ENCODE measurements at regions not wholly inside any gene's neighbourhood (a gene's known extent, or its start where the extent isn't known, plus 50 kb on each side); places are given as distances from the start of the nearest gene placed in this dataset.

GRCh38 chr3:73225146-73225855 lies 163.8 kb downstream of the EBLN2 start:
- no peaks in the 10 kb centered on the region for H3K9me3 ChIP-seq (ENCODE audit: low read depth)
- no peaks in the 10 kb centered on the region for H3K9me2 ChIP-seq (replicated peaks; ENCODE audit: insufficient read depth)
- H3K36me3 ChIP-seq (replicated peaks; ENCODE audit: insufficient read depth, low read depth) = no peaks in the 10 kb centered on the region
- no peak overlapping the region for H3K4me3 ChIP-seq
- no peak overlapping the region for H3K4me2 ChIP-seq
- DNase-seq (ENCODE audit: low spot score) = no peak
- H3K27me3 ChIP-seq = no peaks in the 10 kb centered on the region
- H3K4me1 ChIP-seq (ENCODE audit: insufficient read depth) = no peaks in the 10 kb centered on the region
- WGBS (ENCODE audit: low lambda C conversion rate, missing lambda C conversion rate) = 85% methylated on average over 8 of the region's 8 CpGs
- no peak overlapping the region for H2AFZ ChIP-seq
- no peaks in the 10 kb centered on the region for H3K79me2 ChIP-seq
- no peak overlapping the region for H3K27ac ChIP-seq
- no peak for TF ChIP-seq EZH2 (IDR thresholded peaks at IDR 0.05; ENCODE audit: borderline replicate concordance)
- TF ChIP-seq CTCF (IDR thresholded peaks at IDR 0.05; ENCODE audit: poor library complexity) = no peak
- TF ChIP-seq EZH2phosphoT487 (IDR thresholded peaks at IDR 0.05; ENCODE audit: low read depth, severe bottlenecking, unreplicated experiment) = no peak
- H4K20me1 ChIP-seq (ENCODE audit: insufficient read depth, poor library complexity, severe bottlenecking) = no peaks in the 10 kb centered on the region

GRCh38 chr3:73225991-73226390 lies 164.5 kb downstream of the EBLN2 start:
- Histone ChIP-seq H3K79me2 (no peaks in the 10 kb centered on the region), H3K9me2 (replicated peaks; ENCODE audit: insufficient read depth) (no peaks in the 10 kb centered on the region), H3K27me3 (no peaks in the 10 kb centered on the region), H3K4me1 (ENCODE audit: insufficient read depth) (no peaks in the 10 kb centered on the region), H3K36me3 (replicated peaks; ENCODE audit: insufficient read depth, low read depth) (no peaks in the 10 kb centered on the region), H3K9me3 (ENCODE audit: low read depth) (no peaks in the 10 kb centered on the region), H3K27ac (no peak overlapping the region), H2AFZ (no peak overlapping the region), H3K4me2 (no peak overlapping the region), H3K4me3 (no peak overlapping the region), H4K20me1 (ENCODE audit: insufficient read depth, poor library complexity, severe bottlenecking) (no peaks in the 10 kb centered on the region)
- DNase-seq (ENCODE audit: low spot score) = no peak
- TF ChIP-seq CTCF (IDR thresholded peaks at IDR 0.05; ENCODE audit: poor library complexity) (no peak), EZH2 (IDR thresholded peaks at IDR 0.05; ENCODE audit: borderline replicate concordance) (no peak), EZH2phosphoT487 (IDR thresholded peaks at IDR 0.05; ENCODE audit: low read depth, severe bottlenecking, unreplicated experiment) (no peak)
- 48% methylated on average over 2 of the region's 2 CpGs for WGBS (ENCODE audit: low lambda C conversion rate, missing lambda C conversion rate)

DNA sequence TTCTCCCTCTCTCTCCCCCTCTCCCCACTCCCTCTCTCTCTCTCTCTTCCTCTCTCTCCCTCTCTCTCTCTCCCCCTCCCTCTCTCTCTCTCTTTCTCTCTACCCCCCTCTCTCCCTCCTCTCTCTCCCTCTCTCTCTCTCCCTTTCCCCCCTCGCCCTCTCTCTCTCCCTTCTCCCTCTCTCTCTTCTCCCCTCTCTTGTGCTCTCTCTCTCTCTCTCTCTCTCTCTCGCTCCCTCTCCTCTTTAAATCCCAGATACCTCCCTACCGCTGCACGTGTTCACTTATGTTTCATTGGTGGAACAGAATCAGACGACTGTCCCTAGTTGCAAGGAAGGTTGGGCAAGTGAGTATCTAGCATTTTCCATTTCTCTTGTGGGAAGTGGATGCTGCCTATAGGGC lies 166.5 kb downstream of the EBLN2 start:
- Histone ChIP-seq H3K79me2 (no peaks in the 10 kb centered on the region), H3K27me3 (no peaks in the 10 kb centered on the region), H2AFZ (no peak overlapping the region), H3K27ac (no peak overlapping the region), H3K9me3 (ENCODE audit: low read depth) (no peaks in the 10 kb centered on the region), H3K4me3 (no peak overlapping the region), H3K4me1 (ENCODE audit: insufficient read depth) (no peaks in the 10 kb centered on the region), H4K20me1 (ENCODE audit: insufficient read depth, poor library complexity, severe bottlenecking) (no peaks in the 10 kb centered on the region), H3K9me2 (replicated peaks; ENCODE audit: insufficient read depth) (no peaks in the 10 kb centered on the region), H3K36me3 (replicated peaks; ENCODE audit: insufficient read depth, low read depth) (no peaks in the 10 kb centered on the region), H3K4me2 (no peak overlapping the region)
- no peak for DNase-seq (ENCODE audit: low spot score)
- 80% methylated on average over 4 of the region's 5 CpGs for WGBS (ENCODE audit: low lambda C conversion rate, missing lambda C conversion rate)
- TF ChIP-seq CTCF (IDR thresholded peaks at IDR 0.05; ENCODE audit: poor library complexity) (no peak), EZH2 (IDR thresholded peaks at IDR 0.05; ENCODE audit: borderline replicate concordance) (no peak), EZH2phosphoT487 (IDR thresholded peaks at IDR 0.05; ENCODE audit: low read depth, severe bottlenecking, unreplicated experiment) (no peak)
